ENCODE measurements at regions not wholly inside any gene's neighbourhood (a gene's known extent, or its start where the extent isn't known, plus 50 kb on each side); places are given as distances from the start of the nearest gene placed in this dataset.

DNA sequence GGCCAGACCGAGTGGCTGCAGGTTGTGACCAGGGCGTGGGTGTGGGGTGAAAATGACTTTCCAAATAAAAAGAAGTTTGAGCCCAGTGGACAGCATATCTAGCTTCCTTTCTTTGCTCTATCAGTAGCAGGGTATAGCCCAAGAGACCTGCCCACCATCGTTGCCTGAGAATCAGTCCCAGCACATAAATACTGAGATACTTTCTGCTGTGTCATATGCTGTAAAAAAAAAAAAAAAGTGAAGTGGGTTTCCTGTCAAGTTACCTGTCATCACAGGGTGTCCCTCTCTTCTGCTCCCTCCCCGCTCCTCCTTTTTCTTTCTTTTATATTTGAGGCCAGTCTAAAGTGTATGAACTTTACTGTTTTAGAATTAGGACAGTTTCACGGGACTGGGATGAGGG is 330.3 kb upstream of the BOD1L1 start:
- no peak for ATAC-seq (ENCODE audit: low read depth)
- Mint-ChIP-seq H3K27ac (no peak overlapping the region), H3K4me3 (no peak overlapping the region), H3K4me1 (no peaks in the 10 kb centered on the region), H3K36me3 (no peaks in the 10 kb centered on the region), H3K9me3 (no peaks in the 10 kb centered on the region), H3K27me3 (no peaks in the 10 kb centered on the region)
- POLR2A ChIA-PET, result no interaction called here
- DNase-seq, result no peak

DNA sequence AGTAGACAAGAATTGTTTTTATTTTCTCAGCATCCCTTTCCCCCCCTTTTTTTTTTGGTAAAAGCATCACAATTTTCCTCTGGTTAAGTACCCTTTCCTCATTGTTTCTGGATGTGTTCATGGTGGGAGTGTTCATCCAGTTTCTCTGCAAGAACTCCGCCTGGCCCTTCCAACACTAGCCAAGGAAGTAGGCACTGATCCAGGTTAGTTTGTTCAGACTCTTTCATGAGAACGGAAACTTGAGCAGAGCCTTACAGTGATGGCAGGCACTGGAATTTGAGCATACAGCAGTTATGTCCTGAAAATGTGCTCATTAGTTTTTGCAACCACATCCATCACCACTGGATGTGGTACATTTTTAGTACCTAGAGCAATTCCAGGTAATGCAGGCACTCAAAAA is 336.1 kb upstream of the BOD1L1 start:
- Mint-ChIP-seq H3K4me3 (no peak overlapping the region), H3K9me3 (no peaks in the 10 kb centered on the region), H3K27ac (no peak overlapping the region), H3K4me1 (no peaks in the 10 kb centered on the region), H3K27me3 (no peaks in the 10 kb centered on the region), H3K36me3 (no peaks in the 10 kb centered on the region)
- POLR2A ChIA-PET, result no interaction called here
- ATAC-seq (ENCODE audit: low read depth) (no peak), DNase-seq (no peak)

DNA sequence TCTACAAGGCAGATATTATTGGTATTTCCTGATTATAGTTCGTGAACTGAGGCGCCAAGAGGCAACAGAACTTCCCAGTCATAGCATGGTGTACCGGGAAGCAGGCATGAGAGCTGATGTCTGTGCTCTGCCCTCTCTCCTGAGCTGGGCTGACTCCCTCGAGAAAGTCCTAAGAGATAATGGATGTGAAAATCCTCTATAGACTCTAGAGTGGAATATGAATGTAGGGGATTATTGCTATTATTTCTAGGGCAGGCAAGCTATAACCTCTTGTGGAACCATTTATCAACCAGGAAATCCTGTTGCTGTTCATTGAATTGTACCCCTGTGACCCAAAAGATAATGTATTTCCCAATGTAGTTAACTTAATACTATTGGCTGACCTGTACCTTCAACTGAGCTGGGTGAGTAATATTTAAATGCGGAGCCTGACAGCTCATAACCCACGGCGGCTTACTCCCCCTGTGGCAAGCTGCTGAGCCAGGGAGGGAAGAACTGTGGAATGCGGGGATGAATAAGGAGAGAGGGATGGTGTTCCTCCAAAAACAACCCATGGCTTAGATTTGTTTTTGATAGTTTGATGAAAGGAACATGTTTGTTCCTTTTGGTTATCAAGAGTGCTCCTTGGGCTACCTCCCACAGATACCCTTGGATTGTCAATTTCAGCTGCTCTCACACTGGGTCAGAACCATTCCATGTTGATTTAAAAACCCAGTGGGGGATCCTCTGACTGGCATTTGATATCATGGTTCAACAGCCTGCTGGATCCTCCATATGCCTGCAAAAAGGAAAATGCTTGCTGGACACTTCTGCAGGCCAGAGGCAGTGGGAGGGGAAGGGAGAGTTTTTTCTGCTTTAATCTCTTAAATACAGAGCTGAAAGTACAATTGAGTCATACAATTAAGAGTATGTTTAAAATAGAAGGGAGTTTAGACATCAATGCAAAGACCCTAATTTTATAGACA is 339.0 kb upstream of the BOD1L1 start:
- Mint-ChIP-seq H3K27ac (no peak overlapping the region), H3K27me3 (no peaks in the 10 kb centered on the region), H3K36me3 (no peaks in the 10 kb centered on the region), H3K4me3 (no peak overlapping the region), H3K4me1 (no peaks in the 10 kb centered on the region), H3K9me3 (no peaks in the 10 kb centered on the region)
- no peak for DNase-seq
- POLR2A ChIA-PET, result no interaction called here
- ATAC-seq (ENCODE audit: low read depth), result no peak

DNA sequence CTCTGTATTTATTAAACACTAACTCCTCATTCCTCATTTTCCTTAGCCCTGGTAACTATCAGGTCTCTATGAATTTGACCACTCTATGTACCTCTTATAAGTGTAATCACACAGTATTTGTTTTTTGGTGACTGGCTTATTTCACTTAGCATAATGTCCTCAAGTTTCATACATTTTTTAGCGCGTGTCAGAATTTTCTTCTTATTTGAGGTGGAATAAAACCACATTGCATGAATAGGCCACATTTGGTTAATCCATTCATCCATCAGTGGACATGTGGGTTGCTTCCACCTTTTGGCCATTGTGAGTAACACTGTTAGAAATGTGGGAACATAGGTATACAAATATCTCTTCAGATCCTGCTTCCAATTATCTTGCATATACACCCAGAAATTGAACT is 341.2 kb upstream of the BOD1L1 start:
- Mint-ChIP-seq H3K9me3 (no peaks in the 10 kb centered on the region), H3K4me1 (no peaks in the 10 kb centered on the region), H3K36me3 (no peaks in the 10 kb centered on the region), H3K27me3 (no peaks in the 10 kb centered on the region), H3K27ac (no peak overlapping the region), H3K4me3 (no peak overlapping the region)
- POLR2A ChIA-PET, result no interaction called here
- DNase-seq (no peak), ATAC-seq (ENCODE audit: low read depth) (no peak)

DNA sequence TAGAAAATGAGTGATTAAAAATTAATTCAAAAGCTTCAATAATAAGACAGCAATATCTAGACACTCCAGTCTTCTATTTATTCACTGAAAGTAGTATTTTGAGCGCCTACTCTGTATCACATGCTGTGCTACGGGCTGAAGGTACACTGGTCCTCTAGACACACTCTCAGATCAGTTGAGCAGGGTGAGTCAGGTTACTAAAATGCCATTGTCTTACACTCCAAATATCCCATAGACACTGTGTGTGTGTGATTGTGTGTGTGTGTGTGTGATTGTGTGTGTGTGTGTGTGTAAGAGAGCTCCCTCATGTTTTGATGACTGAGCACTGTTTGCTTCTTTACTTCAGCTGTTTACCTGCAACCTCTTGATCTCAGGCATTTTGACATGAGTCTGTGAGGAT is 342.8 kb upstream of the BOD1L1 start:
- Mint-ChIP-seq H3K27ac (no peak overlapping the region), H3K4me3 (no peak overlapping the region), H3K27me3 (no peaks in the 10 kb centered on the region), H3K4me1 (no peaks in the 10 kb centered on the region), H3K9me3 (no peaks in the 10 kb centered on the region), H3K36me3 (no peaks in the 10 kb centered on the region)
- DNase-seq (no peak), ATAC-seq (ENCODE audit: low read depth) (no peak)
- POLR2A ChIA-PET, result no interaction called here

DNA sequence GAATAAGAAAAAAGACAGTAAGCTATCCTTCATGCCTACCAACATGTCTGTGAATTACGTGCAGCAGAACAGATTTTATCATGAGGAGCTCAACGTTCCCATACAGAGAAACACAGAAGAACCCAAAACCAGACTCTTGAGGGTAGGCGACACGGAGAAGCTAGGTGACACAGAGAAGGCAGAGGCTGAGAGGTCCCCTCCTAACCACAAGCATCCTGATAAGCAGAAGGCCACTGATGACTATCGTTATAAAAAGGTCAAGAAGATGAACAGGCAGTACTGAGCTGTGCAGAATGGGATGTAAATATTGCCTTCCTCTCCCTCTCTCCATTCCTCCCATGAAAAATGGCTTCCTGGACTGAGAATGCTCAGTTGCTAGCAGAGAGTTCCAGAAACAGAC is 350.2 kb upstream of the BOD1L1 start:
- POLR2A ChIA-PET, result no interaction called here
- Mint-ChIP-seq H3K9me3 (peaks cover 1% of the 10 kb centered on the region), H3K4me1 (peaks cover 2% of the 10 kb centered on the region), H3K4me3 (no peak overlapping the region), H3K27me3 (no peaks in the 10 kb centered on the region), H3K27ac (no peak overlapping the region), H3K36me3 (no peaks in the 10 kb centered on the region)
- ATAC-seq (ENCODE audit: low read depth), result no peak
- no peak for DNase-seq

DNA sequence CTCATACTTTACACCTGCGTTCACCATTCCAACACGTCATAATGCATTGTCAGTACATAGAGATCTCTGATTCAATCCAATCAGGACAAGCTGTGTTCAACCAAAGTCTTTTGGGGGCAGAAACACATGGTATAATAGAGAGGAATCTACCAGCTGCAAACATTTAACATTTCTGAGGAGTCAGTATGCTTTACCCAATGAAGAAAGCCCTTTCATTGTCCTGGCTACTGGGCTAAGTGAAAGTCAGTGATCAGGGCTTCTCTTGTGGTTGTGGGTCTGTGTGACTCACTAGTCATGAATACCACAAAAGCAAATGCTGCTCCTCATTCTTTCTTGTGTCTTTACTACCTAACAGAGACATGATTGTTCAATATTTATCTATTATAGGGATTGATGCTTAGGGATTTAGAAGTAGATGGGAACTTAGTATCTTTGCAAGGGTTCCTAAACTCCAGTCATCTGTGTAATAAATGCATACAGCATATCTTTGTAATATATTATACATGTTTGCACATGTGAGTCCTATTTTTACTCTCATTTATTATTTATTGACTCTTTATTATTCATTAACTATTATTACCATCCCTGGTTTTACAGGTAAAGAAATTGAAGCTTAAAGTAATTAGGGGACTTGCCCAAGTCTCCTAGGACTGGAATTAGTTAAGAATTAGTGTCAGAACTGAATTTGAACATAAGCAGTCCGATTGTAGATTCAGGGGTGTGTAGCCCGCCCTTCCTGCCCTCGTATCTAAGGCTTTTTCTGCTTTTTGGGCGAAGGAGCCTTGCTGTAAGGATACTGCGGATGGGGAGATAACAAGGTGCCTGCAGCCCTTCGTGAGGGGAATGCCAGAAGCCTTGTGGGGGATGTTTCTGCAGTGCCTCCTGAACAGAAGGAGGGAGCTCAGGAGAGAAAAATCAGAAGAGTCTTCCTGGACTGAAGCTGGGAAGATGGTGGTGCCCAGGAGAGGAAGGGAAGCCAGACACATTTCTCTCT is 353.1 kb upstream of the BOD1L1 start:
- Mint-ChIP-seq H3K27me3 (peaks cover 5% of the 10 kb centered on the region), H3K27ac (no peak overlapping the region), H3K4me1 (peaks cover 2% of the 10 kb centered on the region), H3K4me3 (no peak overlapping the region), H3K9me3 (peaks cover 1% of the 10 kb centered on the region), H3K36me3 (no peaks in the 10 kb centered on the region)
- POLR2A ChIA-PET, result no interaction called here
- no peak for ATAC-seq (ENCODE audit: low read depth)
- no peak for DNase-seq

DNA sequence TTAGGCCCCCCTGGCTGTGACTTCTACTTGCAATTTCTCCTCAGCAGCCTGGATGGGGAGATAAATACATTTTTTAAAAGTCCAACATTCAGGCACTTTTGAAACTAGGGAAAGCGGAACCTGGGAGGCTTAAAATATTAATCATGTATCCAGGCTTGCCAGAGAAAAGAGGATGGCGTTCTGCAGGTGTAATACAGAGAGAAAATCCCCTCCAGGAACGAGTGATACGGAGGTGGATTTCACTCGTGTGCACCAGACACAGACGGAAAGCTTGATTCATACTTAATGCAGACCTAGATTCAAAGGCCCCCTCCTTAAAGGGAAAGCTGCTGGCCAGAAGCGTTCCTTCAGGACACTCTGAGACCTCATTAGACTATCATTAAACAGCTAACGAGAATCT is 354.0 kb upstream of the BOD1L1 start:
- H3K4me3 Mint-ChIP-seq, result no peak overlapping the region
- POLR2A ChIA-PET, result no interaction called here
- H3K4me1 Mint-ChIP-seq, result peaks cover 2% of the 10 kb centered on the region
- H3K9me3 Mint-ChIP-seq, result no peaks in the 10 kb centered on the region
- H3K27ac Mint-ChIP-seq, result no peak overlapping the region
- H3K27me3 Mint-ChIP-seq, result peaks cover 5% of the 10 kb centered on the region
- ATAC-seq (ENCODE audit: low read depth) (no peak), DNase-seq (no peak)
- H3K36me3 Mint-ChIP-seq, result no peaks in the 10 kb centered on the region

DNA sequence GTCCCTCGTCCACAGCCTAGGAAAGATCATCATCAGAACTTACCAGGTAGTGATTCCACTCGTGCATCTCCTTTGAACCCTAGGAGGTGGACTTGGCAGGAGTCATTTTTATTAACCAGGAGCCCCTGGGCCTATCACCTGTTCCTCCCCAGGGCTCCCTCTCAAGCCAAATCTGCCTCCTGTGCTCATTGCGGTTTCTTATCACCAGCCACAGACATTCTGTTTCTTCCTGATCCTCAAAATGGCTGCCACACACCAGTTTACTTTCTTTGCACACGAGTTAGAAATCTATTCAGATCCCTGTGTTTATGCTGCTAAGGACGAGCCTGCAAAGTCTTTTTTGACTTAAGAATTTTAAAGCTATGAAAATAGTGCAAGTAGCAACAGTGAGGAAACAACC is 354.5 kb upstream of the BOD1L1 start:
- Mint-ChIP-seq H3K9me3 (no peaks in the 10 kb centered on the region), H3K4me1 (peaks cover 2% of the 10 kb centered on the region), H3K36me3 (no peaks in the 10 kb centered on the region), H3K4me3 (no peak overlapping the region), H3K27me3 (peaks cover 5% of the 10 kb centered on the region), H3K27ac (no peak overlapping the region)
- DNase-seq (no peak), ATAC-seq (ENCODE audit: low read depth) (no peak)
- POLR2A ChIA-PET, result no interaction called here

DNA sequence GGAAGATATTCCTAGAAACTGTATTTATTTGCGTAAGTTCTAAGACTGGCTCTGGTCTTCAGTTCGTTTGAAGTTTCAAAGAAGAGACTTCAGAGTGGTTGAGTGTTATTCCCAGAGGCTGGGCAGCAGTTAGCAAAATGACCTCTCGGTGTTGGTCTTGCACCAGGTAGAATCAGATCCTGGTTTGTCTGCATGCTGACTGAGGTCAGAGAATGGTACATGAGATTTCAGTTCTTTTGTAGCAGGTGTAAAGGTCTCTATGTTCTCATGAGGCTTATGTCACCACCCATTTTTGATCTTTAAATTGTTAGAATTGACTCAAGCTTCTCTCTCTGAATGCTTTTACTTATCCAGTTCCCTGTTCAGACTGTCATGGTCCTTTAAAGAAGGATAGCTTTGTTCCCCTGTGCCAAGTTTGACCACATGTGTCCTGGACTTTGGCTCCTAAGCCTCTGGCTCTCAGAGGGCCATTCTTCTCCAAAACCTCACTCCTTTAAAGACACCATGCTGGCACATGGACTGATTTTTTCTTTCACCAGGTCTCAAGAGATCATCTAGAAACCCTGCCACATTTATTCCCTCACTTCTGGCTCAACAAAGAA is 355.8 kb upstream of the BOD1L1 start:
- Mint-ChIP-seq H3K4me1 (peaks cover 2% of the 10 kb centered on the region), H3K9me3 (no peaks in the 10 kb centered on the region), H3K27me3 (peaks cover 5% of the 10 kb centered on the region), H3K27ac (no peak overlapping the region), H3K4me3 (no peak overlapping the region), H3K36me3 (no peaks in the 10 kb centered on the region)
- DNase-seq, result no peak
- no peak for ATAC-seq (ENCODE audit: low read depth)
- POLR2A ChIA-PET, result no interaction called here

DNA sequence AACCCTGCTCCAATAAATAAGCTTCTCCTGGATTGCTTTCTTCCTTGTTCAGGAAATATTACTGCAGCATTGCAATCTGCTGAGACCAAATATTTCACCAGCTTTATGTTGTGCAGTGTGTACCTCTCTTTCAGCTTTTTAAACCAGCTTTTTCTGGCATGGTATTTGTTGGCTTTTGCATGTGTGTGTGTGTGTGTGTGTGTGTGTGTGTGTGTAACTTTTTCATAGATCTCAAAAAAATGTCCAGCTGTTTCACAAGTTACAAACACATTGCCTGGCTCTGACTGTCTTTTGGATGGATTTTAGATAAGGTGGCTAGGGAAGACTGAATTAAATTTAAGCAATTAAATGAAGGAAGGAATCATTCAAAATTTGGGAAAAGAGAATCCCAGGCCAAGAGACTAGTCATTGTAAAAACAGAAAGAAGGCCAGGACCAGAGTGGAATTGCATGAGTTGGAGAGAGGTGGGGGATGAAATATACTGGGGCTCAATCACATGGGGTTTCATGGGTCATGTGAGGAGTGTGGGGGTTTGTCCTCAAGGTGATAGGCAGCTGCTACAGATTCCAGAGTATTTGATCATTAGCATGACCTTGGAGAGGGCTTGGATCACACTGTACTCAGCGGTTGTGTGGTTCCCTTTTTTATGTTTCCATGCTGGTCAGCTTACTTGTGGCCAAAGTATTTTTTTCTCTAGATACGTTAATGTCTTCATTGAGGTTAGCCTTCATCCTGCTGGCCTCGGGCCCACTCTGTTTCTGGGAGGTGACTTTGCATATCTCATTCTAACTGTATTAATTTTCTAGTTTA is 357.7 kb upstream of the BOD1L1 start:
- no peak for ATAC-seq (ENCODE audit: low read depth)
- Mint-ChIP-seq H3K4me3 (no peak overlapping the region), H3K9me3 (no peaks in the 10 kb centered on the region), H3K27ac (no peak overlapping the region), H3K27me3 (peaks cover 5% of the 10 kb centered on the region), H3K36me3 (no peaks in the 10 kb centered on the region), H3K4me1 (peaks cover under 1% of the 10 kb centered on the region)
- POLR2A ChIA-PET, result no interaction called here
- DNase-seq, result no peak

DNA sequence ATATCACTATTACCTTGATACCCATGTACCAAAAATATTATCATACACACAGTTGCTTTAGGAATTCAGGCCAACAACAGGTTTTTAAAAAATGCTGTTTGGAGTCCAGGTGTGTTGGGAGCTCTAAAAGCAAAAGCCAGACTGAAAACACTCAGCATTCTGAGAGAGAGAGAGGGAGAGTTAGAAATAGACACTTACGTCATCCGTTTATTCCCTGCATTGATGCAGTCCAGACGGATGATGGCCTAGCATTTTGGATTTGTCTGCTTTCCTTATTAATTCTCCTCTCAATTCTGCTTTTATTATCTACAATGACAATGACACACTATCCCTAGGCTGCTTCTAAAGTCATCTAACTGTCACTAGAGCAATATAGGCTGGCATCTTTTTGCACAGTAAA is 358.3 kb upstream of the BOD1L1 start:
- Mint-ChIP-seq H3K36me3 (no peaks in the 10 kb centered on the region), H3K27ac (no peak overlapping the region), H3K9me3 (no peaks in the 10 kb centered on the region), H3K27me3 (peaks cover 5% of the 10 kb centered on the region), H3K4me3 (no peak overlapping the region), H3K4me1 (no peaks in the 10 kb centered on the region)
- DNase-seq (no peak), ATAC-seq (ENCODE audit: low read depth) (no peak)
- POLR2A ChIA-PET, result no interaction called here

DNA sequence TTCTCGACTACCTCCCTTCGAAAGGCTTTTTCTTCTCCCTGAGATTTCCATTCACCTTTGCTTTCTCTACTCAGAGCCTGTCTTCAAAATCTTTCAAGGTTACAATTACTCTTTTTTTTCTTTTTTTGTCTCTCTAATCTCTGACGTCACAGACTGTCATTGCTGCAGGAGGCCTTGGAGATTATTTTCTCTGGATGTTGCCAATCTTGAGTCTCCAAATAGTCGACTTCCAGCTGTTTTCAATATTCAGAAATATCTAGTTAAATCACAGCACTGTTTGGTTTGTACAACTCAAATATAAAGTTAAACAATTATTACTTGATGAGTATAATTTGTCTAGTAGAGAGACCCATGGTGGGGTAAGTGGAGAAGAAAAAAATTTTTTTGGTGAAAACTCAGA is 359.0 kb upstream of the BOD1L1 start:
- Mint-ChIP-seq H3K27me3 (peaks cover 5% of the 10 kb centered on the region), H3K36me3 (no peaks in the 10 kb centered on the region), H3K4me1 (no peaks in the 10 kb centered on the region), H3K4me3 (no peak overlapping the region), H3K27ac (no peak overlapping the region), H3K9me3 (no peaks in the 10 kb centered on the region)
- no peak for ATAC-seq (ENCODE audit: low read depth)
- POLR2A ChIA-PET, result no interaction called here
- DNase-seq, result no peak
